HepG2 (cell line): ENCODE measurements at regions not wholly inside any gene's neighbourhood (a gene's known extent, or its start where the extent isn't known, plus 50 kb on each side); places are given as distances from the start of the nearest gene placed in this dataset.

Experiments used
- ATAC-seq: fragments of 200-7000 bp; cut with Tn5 transposase; 3 replicates; pipeline ENCODE4 v1.9.1; 2020; ENCODE audit warnings: mild to moderate bottlenecking, moderate library complexity
- BruUV-seq: library from RNA; stranded (reverse); fragments of 400-500 nt; replicated peaks from 2 replicates; lab custom pipeline; 2021; lab: Mats Ljungman, UMichigan
- CTCF ChIA-PET: fragments of 300-600 bp; formaldehyde crosslinking; extraction: SDS; loops from one replicate; lab custom pipeline; 2021; ENCODE audit warnings: low total read pairs, inconsistent platforms, low intra/inter-chr PET ratio; lab: Yijun Ruan, JAX
- POLR2A ChIA-PET: fragments of 350-600 bp; sonication (Branson Sonifier 250); formaldehyde crosslinking; loops from one replicate; lab custom pipeline; 2020; ENCODE audit warnings: antibody characterized with exemption, inconsistent platforms; lab: Yijun Ruan, JAX
- DNase-seq: peaks from one replicate; pipeline ENCODE4 v3.0.0-alpha.2; 2015; ENCODE audit warnings: low spot score
- FAIRE-seq: peaks from 3 replicates; lab custom pipeline; 2011; peaks lifted over from hg19 to GRCh38; lab: Jason Lieb, UNC
- H2AFZ ChIP-seq: one replicate; pipeline ENCODE4 v1.6.1; 2011; ENCODE audit warnings: low read length, inconsistent platforms
- H3K27ac ChIP-seq: fragments of 300-600 bp; 3 replicates; pipeline ENCODE4 v1.8.0; 2011; ENCODE audit warnings: mixed run types, mild to moderate bottlenecking, mixed read lengths, low read length, inconsistent platforms; ENCODE audit not compliant: insufficient read depth; ENCODE audit errors: extremely low read length
- H3K27me3 ChIP-seq, 2 experiments: fragments of 200-600 bp in 1 of 2; 2 replicates in 1 of 2; 3 replicates in 1 of 2; pipeline versions ENCODE4 v1.6.0 to v1.8.0; 2011; ENCODE audit warnings: low read length in 2 of 2, mild to moderate bottlenecking in 2 of 2, moderate library complexity in 2 of 2, inconsistent platforms in 1 of 2; ENCODE audit not compliant: insufficient read depth in 2 of 2, control insufficient read depth in 1 of 2
- H3K36me3 ChIP-seq, 2 experiments: fragments of 200-600 bp in 1 of 2; replicated peaks in 1 of 2; 2 replicates in 1 of 2; 3 replicates in 1 of 2; pipeline versions ENCODE4 v1.5.1 to v1.8.0; 2011; ENCODE audit warnings: low read length in 2 of 2, inconsistent platforms in 1 of 2; ENCODE audit not compliant: insufficient read depth in 2 of 2, control insufficient read depth in 1 of 2
- H3K4me1 ChIP-seq: 2 replicates; pipeline ENCODE4 v1.5.1; 2012; ENCODE audit warnings: low read length, inconsistent platforms; ENCODE audit not compliant: insufficient read depth
- H3K4me2 ChIP-seq: 2 replicates; pipeline ENCODE4 v1.6.0; 2011; ENCODE audit warnings: low read depth, low read length, inconsistent platforms
- H3K4me3 ChIP-seq, 3 experiments: fragments of 200-600 bp in 1 of 3; sonication (generic), shearing (Covaris generic) in 1 of 3; replicated peaks in 1 of 3; 2 replicates each; pipeline ENCODE4 v1.5.1; 2011 to 2016; ENCODE audit warnings: low read length in 3 of 3, inconsistent platforms in 2 of 3, low read depth in 2 of 3, mild to moderate bottlenecking in 2 of 3, control low read depth in 1 of 3, mixed read lengths in 1 of 3; ENCODE audit not compliant: insufficient read depth in 1 of 3
- H3K79me2 ChIP-seq: one replicate; pipeline ENCODE4 v1.6.1; 2011; ENCODE audit warnings: low read length, inconsistent platforms; ENCODE audit not compliant: insufficient read depth
- H3K9ac ChIP-seq: 2 replicates; pipeline ENCODE4 v1.6.0; 2011; ENCODE audit warnings: mild to moderate bottlenecking, low read depth, low read length, inconsistent platforms; ENCODE audit not compliant: insufficient read depth
- H3K9me3 ChIP-seq: 2 replicates; pipeline ENCODE4 v1.5.1; 2012; ENCODE audit warnings: mild to moderate bottlenecking, low read length
- H4K20me1 ChIP-seq: 2 replicates; pipeline ENCODE4 v1.6.0; 2011; ENCODE audit warnings: inconsistent platforms, mild to moderate bottlenecking, low read length, moderate library complexity; ENCODE audit not compliant: insufficient read depth
- PAXIP1 ChIP-seq: sonication (generic); formaldehyde crosslinking; conservative IDR thresholded peaks from 2 replicates; pipeline ENCODE4 v1.4.0; 2020; ENCODE audit warnings: mild to moderate bottlenecking, missing genetic modification reagents, moderate library complexity
- ZZZ3 ChIP-seq: sonication (generic); formaldehyde crosslinking; IDR thresholded peaks from 2 replicates; pipeline ENCODE4 v1.4.0; 2020; ENCODE audit warnings: missing genetic modification reagents, mild to moderate bottlenecking, borderline replicate concordance
- WGBS: methylation state at CpG from one replicate; pipeline ENCODE4 v1.1.6; 2017; ENCODE audit warnings: low lambda C conversion rate; 5-methylcytosine and 5-hydroxymethylcytosine counted together
- in situ Hi-C: cut with HindIII; loops from 2 replicates; pipeline ENCODE4 v1.10.0; 2017; ENCODE audit warnings: low pct_unique_long_range_greater_than_20kb; ENCODE audit not compliant: extremely low pct_ligation_motif_present
- intact Hi-C: fragments of 100-400 bp; cut with micrococcal nuclease; formaldehyde crosslinking; loops from one replicate; pipeline ENCODE4 v1.10.0; 2022; ENCODE audit not compliant: unreplicated experiment
- TF ChIP-seq, protein P1 (sequence below): sonication (generic); formaldehyde crosslinking; IDR thresholded peaks from 2 replicates; pipeline ENCODE4 v1.8.0; 2022; ENCODE audit warnings: missing genetic modification reagents, mild to moderate bottlenecking, inconsistent platforms, borderline replicate concordance

DNA sequence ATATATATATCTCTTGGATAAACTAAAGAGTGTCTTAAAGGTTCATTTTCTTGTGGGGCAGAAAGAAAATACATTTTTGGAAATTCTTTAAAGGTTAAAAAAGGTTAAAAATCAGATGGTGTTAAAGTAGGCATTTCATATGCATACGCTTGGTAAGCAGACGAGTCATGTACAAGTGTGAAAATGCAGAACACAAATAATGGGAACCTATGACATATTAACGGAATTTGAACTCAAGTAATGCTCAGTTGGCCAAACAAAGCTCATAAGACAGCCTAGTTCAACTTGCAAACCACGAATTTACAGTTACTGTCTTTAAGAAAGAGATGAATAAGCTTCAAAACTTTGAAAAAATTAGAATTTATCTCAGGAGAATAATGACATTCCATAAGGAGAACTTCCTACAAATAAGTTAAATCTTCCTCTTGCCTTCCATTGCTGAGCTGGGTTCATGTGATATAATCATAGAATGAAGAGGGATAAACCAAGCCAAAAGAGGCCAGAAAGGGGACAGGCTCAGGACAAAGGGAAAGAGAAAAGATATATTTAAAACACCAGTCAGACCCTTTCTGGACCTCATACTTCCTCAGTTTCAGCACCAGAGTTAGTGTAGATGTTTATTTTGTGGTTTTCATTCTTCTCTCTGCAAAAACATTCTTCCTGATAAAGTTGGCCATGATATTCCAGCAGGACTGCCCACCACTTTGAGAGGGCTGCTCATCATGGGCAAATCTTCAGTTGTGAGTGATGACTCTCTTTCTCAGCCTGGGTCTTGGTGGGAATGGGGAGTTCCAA lies 256.7 kb upstream of the CD180 start:
- in situ Hi-C loops, result no loop called here
- no TSS peak for BruUV-seq
- no peaks in the 10 kb centered on the region for H3K36me3 ChIP-seq
- ChIA-PET POLR2A (no interaction called here), CTCF (no interaction called here)
- H2AFZ ChIP-seq, result no peak overlapping the region
- H4K20me1 ChIP-seq, result no peaks in the 10 kb centered on the region
- intact Hi-C loops, result no loop called here
- H3K79me2 ChIP-seq, result no peaks in the 10 kb centered on the region
- no peaks in the 10 kb centered on the region for H3K4me1 ChIP-seq
- H3K9me3 ChIP-seq, result no peaks in the 10 kb centered on the region
- DNase-seq (no peak), FAIRE-seq (no peak), ATAC-seq (no peak)
- H3K9ac ChIP-seq, result no peak overlapping the region
- H3K27ac ChIP-seq, result no peak overlapping the region
- H3K27me3 ChIP-seq, result no peaks in the 10 kb centered on the region
- WGBS, result 26% methylated on average over 4 of the region's 4 CpGs
- no peak for TF ChIP-seq PAXIP1 (CRISPR knock-in tag)
- TF ChIP-seq, protein P1, sequence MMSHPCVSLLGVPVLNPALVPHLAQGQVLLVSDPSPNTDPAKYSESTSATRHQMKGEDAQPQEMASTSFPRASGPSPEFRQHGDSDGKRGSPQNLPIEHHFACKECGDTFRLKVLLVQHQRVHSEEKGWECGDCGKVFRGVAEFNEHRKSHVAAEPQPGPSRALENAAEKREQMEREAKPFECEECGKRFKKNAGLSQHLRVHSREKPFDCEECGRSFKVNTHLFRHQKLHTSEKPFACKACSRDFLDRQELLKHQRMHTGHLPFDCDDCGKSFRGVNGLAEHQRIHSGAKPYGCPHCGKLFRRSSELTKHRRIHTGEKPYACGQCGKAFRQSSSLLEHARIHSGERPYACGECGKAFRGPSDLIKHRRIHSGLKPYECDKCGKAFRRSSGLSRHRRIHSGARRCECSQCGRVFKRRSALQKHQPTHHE (CRISPR knock-in tag), result no peak
- TF ChIP-seq ZZZ3 (CRISPR knock-in tag), result no peak
- TF ChIP-seq, all 625 proteins: peak for 0
- Histone ChIP-seq H3K4me3 (no peak overlapping the region), H3K4me2 (no peak overlapping the region)
